ENCODE measurements at regions not wholly inside any gene's neighbourhood (a gene's known extent, or its start where the extent isn't known, plus 50 kb on each side); places are given as distances from the start of the nearest gene placed in this dataset.

GRCh38 chr17:83175822-83176622 is 96.6 kb downstream of the METRNL start:
- H3K36me3 ChIP-seq (ENCODE audit: control insufficient read depth in 4 of 4, insufficient read depth in 4 of 4, low read length in 3 of 4) = no peaks in the 10 kb centered on the region
- no peak overlapping the region for H3K27ac ChIP-seq (ENCODE audit: insufficient read depth in 1 of 2, low read depth in 1 of 2, low read length in 2 of 2, poor library complexity in 1 of 2, severe bottlenecking in 2 of 2)
- H3K9me3 ChIP-seq (ENCODE audit: control extremely low read depth in 1 of 5, control insufficient read depth in 4 of 5, insufficient read depth in 2 of 5, low read depth in 1 of 5, low read length in 4 of 5) = no peaks in the 10 kb centered on the region
- ChIA-PET CTCF (interaction anchor here (0.8 kb wide), 1 partner anchor 25 kb away, joined by 3 read pairs; no protein-coding TSS in a partner anchor), POLR2A (interaction anchor here (0.6 kb wide), 1 partner anchor 23 kb away, joined by 3 read pairs; no protein-coding TSS in a partner anchor)
- WGBS (ENCODE audit: insufficient coverage) = over 99% methylated on average over 15 of the region's 15 CpGs
- DNase-seq = no peak
- no peak overlapping the region for H3K4me3 ChIP-seq (ENCODE audit: control insufficient read depth in 1 of 7, extremely low read depth in 1 of 7, insufficient read depth in 4 of 7, low read depth in 2 of 7, low read length in 6 of 7)
- H3K4me1 ChIP-seq (ENCODE audit: control extremely low read depth in 1 of 4, control insufficient read depth in 4 of 4, insufficient read depth in 4 of 4, low read length in 3 of 4) = no peaks in the 10 kb centered on the region
- no peaks in the 10 kb centered on the region for H3K27me3 ChIP-seq (replicated peaks in 2 of 5; ENCODE audit: control insufficient read depth in 4 of 5, insufficient read depth in 5 of 5, low read length in 4 of 5)

GRCh38 chr17:83176623-83177583 is 97.5 kb downstream of the METRNL start:
- no peak overlapping the region for H3K4me3 ChIP-seq (ENCODE audit: control insufficient read depth in 1 of 7, extremely low read depth in 1 of 7, insufficient read depth in 4 of 7, low read depth in 2 of 7, low read length in 6 of 7)
- no peak overlapping the region for H3K27ac ChIP-seq (ENCODE audit: insufficient read depth in 1 of 2, low read depth in 1 of 2, low read length in 2 of 2, poor library complexity in 1 of 2, severe bottlenecking in 2 of 2)
- no peaks in the 10 kb centered on the region for H3K36me3 ChIP-seq (ENCODE audit: control insufficient read depth in 4 of 4, insufficient read depth in 4 of 4, low read length in 3 of 4)
- no peak for DNase-seq
- POLR2A ChIA-PET = no interaction called here
- 100% methylated on average over 19 of the region's 22 CpGs for WGBS (ENCODE audit: insufficient coverage)
- H3K4me1 ChIP-seq (ENCODE audit: control extremely low read depth in 1 of 4, control insufficient read depth in 4 of 4, insufficient read depth in 4 of 4, low read length in 3 of 4) = no peaks in the 10 kb centered on the region
- H3K9me3 ChIP-seq (ENCODE audit: control extremely low read depth in 1 of 5, control insufficient read depth in 4 of 5, insufficient read depth in 2 of 5, low read depth in 1 of 5, low read length in 4 of 5) = no peaks in the 10 kb centered on the region
- CTCF ChIA-PET = interaction anchor here (1.1 kb wide), 1 partner anchor 10 kb away, joined by 3 read pairs; no protein-coding TSS in a partner anchor
- no peaks in the 10 kb centered on the region for H3K27me3 ChIP-seq (replicated peaks in 2 of 5; ENCODE audit: control insufficient read depth in 4 of 5, insufficient read depth in 5 of 5, low read length in 4 of 5)

- DNase-seq = no peak
- POLR2A ChIA-PET = no interaction called here
- Histone ChIP-seq H3K27me3 (replicated peaks in 2 of 5; ENCODE audit: control insufficient read depth in 4 of 5, insufficient read depth in 5 of 5, low read length in 4 of 5) (no peaks in the 10 kb centered on the region), H3K36me3 (ENCODE audit: control insufficient read depth in 4 of 4, insufficient read depth in 4 of 4, low read length in 3 of 4) (no peaks in the 10 kb centered on the region), H3K4me1 (ENCODE audit: control extremely low read depth in 1 of 4, control insufficient read depth in 4 of 4, insufficient read depth in 4 of 4, low read length in 3 of 4) (no peaks in the 10 kb centered on the region), H3K27ac (ENCODE audit: insufficient read depth in 1 of 2, low read depth in 1 of 2, low read length in 2 of 2, poor library complexity in 1 of 2, severe bottlenecking in 2 of 2) (no peak overlapping the region), H3K9me3 (ENCODE audit: control extremely low read depth in 1 of 5, control insufficient read depth in 4 of 5, insufficient read depth in 2 of 5, low read depth in 1 of 5, low read length in 4 of 5) (no peaks in the 10 kb centered on the region), H3K4me3 (ENCODE audit: control insufficient read depth in 1 of 7, extremely low read depth in 1 of 7, insufficient read depth in 4 of 7, low read depth in 2 of 7, low read length in 6 of 7) (no peak overlapping the region)
- CTCF ChIA-PET = interaction anchor here (1.1 kb wide), 1 partner anchor 9 kb away, joined by 3 read pairs; no protein-coding TSS in a partner anchor
- WGBS (ENCODE audit: insufficient coverage) = 95% methylated on average over 32 of the region's 32 CpGs
These were observed 98.5 kb downstream of the METRNL start for GRCh38 chr17:83177611-83178532.

- H3K4me1 ChIP-seq (ENCODE audit: control extremely low read depth in 1 of 4, control insufficient read depth in 4 of 4, insufficient read depth in 4 of 4, low read length in 3 of 4) = no peaks in the 10 kb centered on the region
- DNase-seq = no peak
- H3K4me3 ChIP-seq (ENCODE audit: control insufficient read depth in 1 of 7, extremely low read depth in 1 of 7, insufficient read depth in 4 of 7, low read depth in 2 of 7, low read length in 6 of 7) = no peak overlapping the region
- no peak overlapping the region for H3K27ac ChIP-seq (ENCODE audit: insufficient read depth in 1 of 2, low read depth in 1 of 2, low read length in 2 of 2, poor library complexity in 1 of 2, severe bottlenecking in 2 of 2)
- no peaks in the 10 kb centered on the region for H3K9me3 ChIP-seq (ENCODE audit: control extremely low read depth in 1 of 5, control insufficient read depth in 4 of 5, insufficient read depth in 2 of 5, low read depth in 1 of 5, low read length in 4 of 5)
- CTCF ChIA-PET = interaction anchor here (2.4 kb wide), 1 partner anchor 11 kb away, joined by 11 read pairs; no protein-coding TSS in a partner anchor
- POLR2A ChIA-PET = no interaction called here
- WGBS (ENCODE audit: insufficient coverage) = 96% methylated on average over 25 of the region's 29 CpGs
- no peaks in the 10 kb centered on the region for H3K36me3 ChIP-seq (ENCODE audit: control insufficient read depth in 4 of 4, insufficient read depth in 4 of 4, low read length in 3 of 4)
- H3K27me3 ChIP-seq (replicated peaks in 2 of 5; ENCODE audit: control insufficient read depth in 4 of 5, insufficient read depth in 5 of 5, low read length in 4 of 5) = no peaks in the 10 kb centered on the region
These were observed 99.3 kb downstream of the METRNL start for GRCh38 chr17:83178533-83179304.

GRCh38 chr17:83179374-83179773 is 100.0 kb downstream of the METRNL start:
- Histone ChIP-seq H3K4me3 (ENCODE audit: control insufficient read depth in 1 of 7, extremely low read depth in 1 of 7, insufficient read depth in 4 of 7, low read depth in 2 of 7, low read length in 6 of 7) (no peak overlapping the region), H3K9me3 (ENCODE audit: control extremely low read depth in 1 of 5, control insufficient read depth in 4 of 5, insufficient read depth in 2 of 5, low read depth in 1 of 5, low read length in 4 of 5) (no peaks in the 10 kb centered on the region), H3K27ac (ENCODE audit: insufficient read depth in 1 of 2, low read depth in 1 of 2, low read length in 2 of 2, poor library complexity in 1 of 2, severe bottlenecking in 2 of 2) (no peak overlapping the region), H3K27me3 (replicated peaks in 2 of 5; ENCODE audit: control insufficient read depth in 4 of 5, insufficient read depth in 5 of 5, low read length in 4 of 5) (no peaks in the 10 kb centered on the region), H3K36me3 (ENCODE audit: control insufficient read depth in 4 of 4, insufficient read depth in 4 of 4, low read length in 3 of 4) (no peaks in the 10 kb centered on the region), H3K4me1 (ENCODE audit: control extremely low read depth in 1 of 4, control insufficient read depth in 4 of 4, insufficient read depth in 4 of 4, low read length in 3 of 4) (no peaks in the 10 kb centered on the region)
- 95% methylated on average over 11 of the region's 12 CpGs for WGBS (ENCODE audit: insufficient coverage)
- ChIA-PET CTCF (interaction anchor here (2.4 kb wide), 1 partner anchor 10 kb away, joined by 11 read pairs; no protein-coding TSS in a partner anchor), POLR2A (no interaction called here)
- DNase-seq = no peak

- no peak overlapping the region for H3K27ac ChIP-seq (ENCODE audit: insufficient read depth in 1 of 2, low read depth in 1 of 2, low read length in 2 of 2, poor library complexity in 1 of 2, severe bottlenecking in 2 of 2)
- DNase-seq = no peak
- ChIA-PET POLR2A (no interaction called here), CTCF (interaction anchor here (2.4 kb wide), 1 partner anchor 10 kb away, joined by 11 read pairs; no protein-coding TSS in a partner anchor)
- H3K36me3 ChIP-seq (ENCODE audit: control insufficient read depth in 4 of 4, insufficient read depth in 4 of 4, low read length in 3 of 4) = no peaks in the 10 kb centered on the region
- no peak overlapping the region for H3K4me3 ChIP-seq (ENCODE audit: control insufficient read depth in 1 of 7, extremely low read depth in 1 of 7, insufficient read depth in 4 of 7, low read depth in 2 of 7, low read length in 6 of 7)
- no peaks in the 10 kb centered on the region for H3K4me1 ChIP-seq (ENCODE audit: control extremely low read depth in 1 of 4, control insufficient read depth in 4 of 4, insufficient read depth in 4 of 4, low read length in 3 of 4)
- H3K27me3 ChIP-seq (replicated peaks in 2 of 5; ENCODE audit: control insufficient read depth in 4 of 5, insufficient read depth in 5 of 5, low read length in 4 of 5) = no peaks in the 10 kb centered on the region
- WGBS (ENCODE audit: insufficient coverage) = 99% methylated on average over 7 of the region's 9 CpGs
- H3K9me3 ChIP-seq (ENCODE audit: control extremely low read depth in 1 of 5, control insufficient read depth in 4 of 5, insufficient read depth in 2 of 5, low read depth in 1 of 5, low read length in 4 of 5) = no peaks in the 10 kb centered on the region
These were observed 100.4 kb downstream of the METRNL start for GRCh38 chr17:83179811-83180210.
